ENCODE measurements at regions not wholly inside any gene's neighbourhood (a gene's known extent, or its start where the extent isn't known, plus 50 kb on each side); places are given as distances from the start of the nearest gene placed in this dataset.

DNA sequence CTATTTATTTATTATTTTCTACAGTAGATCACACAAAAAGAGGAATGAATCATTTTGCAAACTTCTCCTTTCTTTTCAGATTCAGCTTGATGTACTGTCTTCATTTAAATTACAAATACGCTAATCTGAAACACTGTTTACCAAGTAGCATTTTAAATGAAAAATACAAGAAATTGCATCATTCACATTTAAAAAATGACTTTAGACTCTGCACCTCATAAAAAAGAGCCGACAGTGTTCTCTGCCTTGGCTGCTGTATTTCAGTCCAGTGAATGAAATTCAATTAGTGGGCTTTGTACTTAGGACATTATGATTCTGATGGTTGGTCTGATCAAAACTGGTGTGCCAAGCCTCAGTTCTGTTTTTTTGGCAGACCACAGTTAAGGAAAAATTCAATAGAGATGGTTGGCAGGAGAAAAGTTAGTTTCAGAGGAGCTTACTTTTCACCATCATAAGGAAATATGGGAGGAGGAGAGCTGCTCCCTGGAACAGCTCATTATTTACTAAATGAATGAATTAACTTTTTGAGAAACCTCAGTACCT, 222.4 kb upstream of the ESRRG start:
- TF ChIP-seq, protein P1, sequence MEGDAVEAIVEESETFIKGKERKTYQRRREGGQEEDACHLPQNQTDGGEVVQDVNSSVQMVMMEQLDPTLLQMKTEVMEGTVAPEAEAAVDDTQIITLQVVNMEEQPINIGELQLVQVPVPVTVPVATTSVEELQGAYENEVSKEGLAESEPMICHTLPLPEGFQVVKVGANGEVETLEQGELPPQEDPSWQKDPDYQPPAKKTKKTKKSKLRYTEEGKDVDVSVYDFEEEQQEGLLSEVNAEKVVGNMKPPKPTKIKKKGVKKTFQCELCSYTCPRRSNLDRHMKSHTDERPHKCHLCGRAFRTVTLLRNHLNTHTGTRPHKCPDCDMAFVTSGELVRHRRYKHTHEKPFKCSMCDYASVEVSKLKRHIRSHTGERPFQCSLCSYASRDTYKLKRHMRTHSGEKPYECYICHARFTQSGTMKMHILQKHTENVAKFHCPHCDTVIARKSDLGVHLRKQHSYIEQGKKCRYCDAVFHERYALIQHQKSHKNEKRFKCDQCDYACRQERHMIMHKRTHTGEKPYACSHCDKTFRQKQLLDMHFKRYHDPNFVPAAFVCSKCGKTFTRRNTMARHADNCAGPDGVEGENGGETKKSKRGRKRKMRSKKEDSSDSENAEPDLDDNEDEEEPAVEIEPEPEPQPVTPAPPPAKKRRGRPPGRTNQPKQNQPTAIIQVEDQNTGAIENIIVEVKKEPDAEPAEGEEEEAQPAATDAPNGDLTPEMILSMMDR (IDR thresholded peaks at IDR 0.05; ENCODE audit: unreplicated experiment in 3 of 3): no peak
- H3K4me3 Mint-ChIP-seq: no peak overlapping the region
- peak overlapping the region in 1 of 3 experiments; percentile 33 for H3K27ac Mint-ChIP-seq
- H3K4me1 Mint-ChIP-seq: peaks cover 10% of the 10 kb centered on the region
- no peaks in the 10 kb centered on the region for H3K27me3 Mint-ChIP-seq (ENCODE audit: low read depth)
- no peaks in the 10 kb centered on the region for H3K9me3 Mint-ChIP-seq
- no peaks in the 10 kb centered on the region for H3K36me3 Mint-ChIP-seq (ENCODE audit: low read depth)

DNA sequence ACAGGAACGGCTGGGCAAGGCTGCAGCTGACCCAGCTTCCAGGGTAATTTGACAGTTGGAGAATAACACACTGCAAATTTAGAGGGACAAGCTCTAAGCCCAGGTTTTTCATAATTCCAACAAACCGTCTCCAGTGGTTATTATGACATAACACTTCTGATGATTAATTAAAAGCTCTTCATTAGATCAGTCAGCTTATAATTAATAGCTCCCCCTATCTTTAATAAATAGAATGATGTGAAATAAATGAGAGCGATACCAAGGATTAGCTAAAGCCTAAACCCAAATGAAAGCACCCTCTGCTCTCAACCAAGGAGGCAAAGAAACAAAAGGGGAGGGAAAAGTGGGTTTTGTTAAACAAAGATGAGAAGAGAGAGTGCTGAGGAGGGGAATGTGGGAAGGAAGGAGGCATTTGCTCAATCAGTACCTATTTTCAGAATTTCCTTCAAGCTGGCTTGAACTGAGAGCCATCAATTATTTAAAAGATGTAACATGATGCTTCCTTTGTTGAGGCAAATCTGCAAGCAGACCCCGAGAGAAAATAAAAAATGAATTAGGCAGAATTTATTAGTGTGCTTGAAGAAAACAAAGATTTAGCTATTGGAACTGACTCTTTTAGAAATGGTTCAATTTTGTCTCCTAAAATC, 221.8 kb upstream of the ESRRG start:
- peak overlapping the region in 1 of 3 experiments; percentile 11 for H3K27ac Mint-ChIP-seq
- H3K4me1 Mint-ChIP-seq: peaks cover 10% of the 10 kb centered on the region
- no peak overlapping the region for H3K4me3 Mint-ChIP-seq
- no peaks in the 10 kb centered on the region for H3K27me3 Mint-ChIP-seq (ENCODE audit: low read depth)
- no peaks in the 10 kb centered on the region for H3K36me3 Mint-ChIP-seq (ENCODE audit: low read depth)
- TF ChIP-seq, protein P1 (IDR thresholded peaks at IDR 0.05; ENCODE audit: unreplicated experiment in 3 of 3): no peak
- no peaks in the 10 kb centered on the region for H3K9me3 Mint-ChIP-seq

DNA sequence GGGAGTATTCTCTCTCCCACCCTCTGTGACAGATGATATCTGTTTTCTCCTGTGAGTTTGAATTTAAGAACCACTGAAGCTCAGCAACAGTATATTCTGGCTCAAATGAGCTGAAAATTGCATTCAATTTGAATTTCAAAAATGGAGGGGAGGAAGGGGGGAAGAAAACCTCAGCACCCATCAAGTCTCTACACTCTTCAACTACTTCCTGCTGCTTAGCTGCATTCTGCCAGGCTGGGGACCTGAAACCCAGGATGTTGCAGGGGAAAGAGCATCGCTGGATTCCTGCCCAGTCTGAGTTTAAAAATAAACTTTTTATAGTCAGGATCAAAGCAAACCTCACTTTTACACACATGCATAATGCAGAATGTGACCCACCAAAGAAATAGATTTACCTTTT, 214.3 kb upstream of the ESRRG start:
- Mint-ChIP-seq H3K4me3 (no peak overlapping the region), H3K36me3 (ENCODE audit: low read depth) (peaks cover 4% of the 10 kb centered on the region), H3K4me1 (peaks cover 11% of the 10 kb centered on the region), H3K9me3 (no peaks in the 10 kb centered on the region), H3K27me3 (ENCODE audit: low read depth) (no peaks in the 10 kb centered on the region), H3K27ac (peak overlapping the region; percentile 44 to 79 (median 76))
- TF ChIP-seq, protein P1 (IDR thresholded peaks at IDR 0.05; ENCODE audit: unreplicated experiment in 3 of 3): no peak

DNA sequence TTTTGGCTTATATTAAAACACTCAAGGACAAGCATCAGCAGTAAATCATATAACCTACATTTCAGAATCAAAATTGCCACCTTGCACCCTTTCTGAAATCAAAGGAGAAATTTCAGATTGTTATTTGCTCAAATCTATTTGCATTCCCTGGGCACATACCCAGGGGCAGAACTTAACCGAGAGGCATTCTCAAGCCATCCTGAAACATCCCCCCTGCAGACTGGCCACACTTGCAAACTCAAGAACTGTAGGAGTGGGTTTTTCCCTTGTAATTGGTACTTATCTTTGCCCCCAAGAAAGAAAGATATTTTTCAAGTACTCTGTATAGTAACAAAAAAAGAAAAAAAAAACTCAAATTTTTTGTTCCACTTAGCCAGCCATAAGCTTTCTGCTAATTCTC, 213.6 kb upstream of the ESRRG start:
- Mint-ChIP-seq H3K36me3 (ENCODE audit: low read depth) (peaks cover 4% of the 10 kb centered on the region), H3K27ac (peak overlapping the region in 1 of 3 experiments; percentile 79), H3K4me3 (no peak overlapping the region), H3K27me3 (ENCODE audit: low read depth) (no peaks in the 10 kb centered on the region), H3K4me1 (peaks cover 11% of the 10 kb centered on the region), H3K9me3 (no peaks in the 10 kb centered on the region)
- TF ChIP-seq, protein P1 (IDR thresholded peaks at IDR 0.05; ENCODE audit: unreplicated experiment in 3 of 3): no peak

DNA sequence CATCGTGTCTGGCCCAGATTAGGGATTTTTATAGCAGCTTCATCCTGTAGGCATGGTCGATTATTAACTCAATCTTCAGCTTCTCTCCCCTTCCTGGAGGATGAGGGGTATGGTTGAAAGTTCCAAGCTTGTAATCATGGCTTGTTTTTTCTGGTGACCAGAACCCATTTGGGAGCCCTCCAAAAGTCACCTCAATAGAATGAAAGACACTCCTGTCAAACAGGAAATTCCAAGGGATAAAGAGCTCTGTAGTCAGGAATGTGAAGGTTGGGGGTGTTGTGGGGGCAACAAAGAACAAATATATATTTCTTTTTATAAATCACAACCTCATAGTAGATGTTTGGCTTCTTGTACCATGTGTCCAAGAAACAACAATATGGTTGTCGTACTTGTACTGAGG, 212.7 kb upstream of the ESRRG start:
- Mint-ChIP-seq H3K4me3 (no peak overlapping the region), H3K27ac (peak overlapping the region in 2 of 3 experiments; percentile 44 to 73), H3K36me3 (ENCODE audit: low read depth) (peaks cover 4% of the 10 kb centered on the region), H3K9me3 (no peaks in the 10 kb centered on the region), H3K27me3 (ENCODE audit: low read depth) (no peaks in the 10 kb centered on the region), H3K4me1 (peaks cover 11% of the 10 kb centered on the region)
- TF ChIP-seq, protein P1 (IDR thresholded peaks at IDR 0.05; ENCODE audit: unreplicated experiment in 3 of 3): no peak

DNA sequence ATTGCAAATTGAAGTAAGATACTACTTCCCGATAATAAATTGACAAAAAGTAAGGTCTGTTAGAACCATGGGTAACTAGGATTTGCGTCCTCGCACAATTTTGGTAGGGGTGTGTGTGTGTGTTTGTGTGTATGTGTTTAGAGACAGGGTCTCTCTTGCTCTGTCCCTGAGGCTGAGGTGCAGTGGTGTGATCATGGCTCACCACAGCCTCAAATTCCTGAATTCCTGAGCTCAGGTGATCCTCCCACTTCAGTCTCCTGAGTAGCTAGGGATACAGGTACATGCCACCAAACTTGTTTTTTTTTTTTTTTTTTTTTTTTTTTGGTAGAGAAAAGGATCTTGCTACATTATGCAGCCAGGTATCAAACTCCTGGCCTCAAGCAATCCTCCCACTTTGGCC, 209.2 kb upstream of the ESRRG start:
- Mint-ChIP-seq H3K27ac (no peak overlapping the region), H3K4me3 (no peak overlapping the region), H3K27me3 (ENCODE audit: low read depth) (no peaks in the 10 kb centered on the region), H3K36me3 (ENCODE audit: low read depth) (peaks cover 4% of the 10 kb centered on the region), H3K4me1 (peaks cover 8% of the 10 kb centered on the region), H3K9me3 (no peaks in the 10 kb centered on the region)
- TF ChIP-seq, protein P1 (IDR thresholded peaks at IDR 0.05; ENCODE audit: unreplicated experiment in 3 of 3): no peak
